ENCODE measurements at regions not wholly inside any gene's neighbourhood (a gene's known extent, or its start where the extent isn't known, plus 50 kb on each side); places are given as distances from the start of the nearest gene placed in this dataset.

- TF ChIP-seq, protein P1, sequence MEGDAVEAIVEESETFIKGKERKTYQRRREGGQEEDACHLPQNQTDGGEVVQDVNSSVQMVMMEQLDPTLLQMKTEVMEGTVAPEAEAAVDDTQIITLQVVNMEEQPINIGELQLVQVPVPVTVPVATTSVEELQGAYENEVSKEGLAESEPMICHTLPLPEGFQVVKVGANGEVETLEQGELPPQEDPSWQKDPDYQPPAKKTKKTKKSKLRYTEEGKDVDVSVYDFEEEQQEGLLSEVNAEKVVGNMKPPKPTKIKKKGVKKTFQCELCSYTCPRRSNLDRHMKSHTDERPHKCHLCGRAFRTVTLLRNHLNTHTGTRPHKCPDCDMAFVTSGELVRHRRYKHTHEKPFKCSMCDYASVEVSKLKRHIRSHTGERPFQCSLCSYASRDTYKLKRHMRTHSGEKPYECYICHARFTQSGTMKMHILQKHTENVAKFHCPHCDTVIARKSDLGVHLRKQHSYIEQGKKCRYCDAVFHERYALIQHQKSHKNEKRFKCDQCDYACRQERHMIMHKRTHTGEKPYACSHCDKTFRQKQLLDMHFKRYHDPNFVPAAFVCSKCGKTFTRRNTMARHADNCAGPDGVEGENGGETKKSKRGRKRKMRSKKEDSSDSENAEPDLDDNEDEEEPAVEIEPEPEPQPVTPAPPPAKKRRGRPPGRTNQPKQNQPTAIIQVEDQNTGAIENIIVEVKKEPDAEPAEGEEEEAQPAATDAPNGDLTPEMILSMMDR (IDR thresholded peaks at IDR 0.05), result no peak
- TF ChIP-seq POLR2A (IDR thresholded peaks at IDR 0.05) (no peak), EP300 (IDR thresholded peaks at IDR 0.05) (no peak)
Measured at GRCh38 chr3:193787496-193787870, 194.5 kb downstream of the OPA1 start.
